Lung (tissue), 11 donors: ENCODE measurements at regions not wholly inside any gene's neighbourhood (a gene's known extent, or its start where the extent isn't known, plus 50 kb on each side); places are given as distances from the start of the nearest gene placed in this dataset.
"Not testable (repeated sequence)": the region's sequence is repeated elsewhere in the genome, so short reads cannot be mapped to it uniquely, and the experiment has no call there.

Experiments used
- ATAC-seq: fragments of 200-7000 bp; cut with Tn5 transposase; one replicate; pipeline ENCODE4 v1.9.1; 2020; ENCODE audit warnings: moderate number of reproducible peaks; ENCODE audit not compliant: insufficient read depth, low FRiP score
- DNase-seq, 3 donors: peaks; one replicate each; pipeline ENCODE4 v3.0.0-alpha.2; 2013 to 2017
- H3K27ac ChIP-seq, 2 donors: one replicate each; pipeline ENCODE4 v1.5.1; 2013; ENCODE audit warnings: mild to moderate bottlenecking in 2 of 2, moderate library complexity in 2 of 2, control low read depth in 1 of 2, inconsistent platforms in 1 of 2, low read depth in 1 of 2, low read length in 1 of 2
- H3K27me3 ChIP-seq, 3 donors: one replicate each; pipeline ENCODE4 v1.5.1; 2013; ENCODE audit warnings: low read length in 2 of 3; ENCODE audit not compliant: control insufficient read depth in 3 of 3, insufficient read depth in 3 of 3
- H3K36me3 ChIP-seq, 4 donors: one replicate each; pipeline ENCODE4 v1.5.1; 2013; ENCODE audit warnings: low read length in 4 of 4, mild to moderate bottlenecking in 1 of 4, moderate library complexity in 1 of 4; ENCODE audit not compliant: control insufficient read depth in 4 of 4, insufficient read depth in 4 of 4
- H3K4me1 ChIP-seq, 5 donors: one replicate each; pipeline ENCODE4 v1.5.1; 2013; ENCODE audit warnings: low read length in 5 of 5, mild to moderate bottlenecking in 2 of 5, moderate library complexity in 1 of 5; ENCODE audit not compliant: control insufficient read depth in 5 of 5, insufficient read depth in 5 of 5
- H3K4me3 ChIP-seq: one replicate; pipeline ENCODE4 v1.5.1; 2013; ENCODE audit warnings: mild to moderate bottlenecking, control low read depth, moderate library complexity
- H3K9ac ChIP-seq, 2 donors: one replicate each; pipeline ENCODE4 v1.5.1; 2013; ENCODE audit warnings: low read length in 2 of 2, control low read depth in 1 of 2; ENCODE audit not compliant: insufficient read depth in 1 of 2
- H3K9me3 ChIP-seq, 4 donors: one replicate each; pipeline ENCODE4 v1.5.1; 2013; ENCODE audit warnings: low read length in 3 of 4, mild to moderate bottlenecking in 1 of 4, moderate library complexity in 1 of 4; ENCODE audit not compliant: control insufficient read depth in 4 of 4, insufficient read depth in 3 of 4
- WGBS, 2 donors: extraction: QIAGEN DNeasy Blood & Tissue Kit; methylation state at CpG; one replicate each; pipeline ENCODE4 v1.1.7; 2013; 5-methylcytosine and 5-hydroxymethylcytosine counted together
- TF ChIP-seq, protein P1 (sequence below): IDR thresholded peaks from 2 replicates; pipeline ENCODE4 v1.5.1; 2012; ENCODE audit warnings: mild to moderate bottlenecking; ENCODE audit errors: control extremely low read depth, extremely low read depth
- donor health status: control.
- donor health status: control.
- donor health status: Bipolar disorder and iron deficiency.
- donor health status: healthy.
- donor health status: DM: yes; HTN: yes; CAD: no.

- TF ChIP-seq, protein P1, sequence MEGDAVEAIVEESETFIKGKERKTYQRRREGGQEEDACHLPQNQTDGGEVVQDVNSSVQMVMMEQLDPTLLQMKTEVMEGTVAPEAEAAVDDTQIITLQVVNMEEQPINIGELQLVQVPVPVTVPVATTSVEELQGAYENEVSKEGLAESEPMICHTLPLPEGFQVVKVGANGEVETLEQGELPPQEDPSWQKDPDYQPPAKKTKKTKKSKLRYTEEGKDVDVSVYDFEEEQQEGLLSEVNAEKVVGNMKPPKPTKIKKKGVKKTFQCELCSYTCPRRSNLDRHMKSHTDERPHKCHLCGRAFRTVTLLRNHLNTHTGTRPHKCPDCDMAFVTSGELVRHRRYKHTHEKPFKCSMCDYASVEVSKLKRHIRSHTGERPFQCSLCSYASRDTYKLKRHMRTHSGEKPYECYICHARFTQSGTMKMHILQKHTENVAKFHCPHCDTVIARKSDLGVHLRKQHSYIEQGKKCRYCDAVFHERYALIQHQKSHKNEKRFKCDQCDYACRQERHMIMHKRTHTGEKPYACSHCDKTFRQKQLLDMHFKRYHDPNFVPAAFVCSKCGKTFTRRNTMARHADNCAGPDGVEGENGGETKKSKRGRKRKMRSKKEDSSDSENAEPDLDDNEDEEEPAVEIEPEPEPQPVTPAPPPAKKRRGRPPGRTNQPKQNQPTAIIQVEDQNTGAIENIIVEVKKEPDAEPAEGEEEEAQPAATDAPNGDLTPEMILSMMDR, result no peak
- no peaks in the 10 kb centered on the region for H3K36me3 ChIP-seq
- H3K9me3 ChIP-seq, result no peaks in the 10 kb centered on the region
- DNase-seq (no peak), ATAC-seq (no peak)
- H3K27me3 ChIP-seq, result no peaks in the 10 kb centered on the region
- no peaks in the 10 kb centered on the region for H3K4me1 ChIP-seq
- H3K4me3 ChIP-seq, result no peak overlapping the region
- no peak overlapping the region for H3K27ac ChIP-seq
- H3K9ac ChIP-seq, result no peak overlapping the region
Measured at GRCh38 chr7:142437741-142438140, 179.9 kb upstream of the PRSS58 start.

GRCh38 chr7:142436601-142437000, 178.7 kb upstream of the PRSS58 start:
- Histone ChIP-seq H3K4me3 (no peak overlapping the region), H3K27me3 (no peaks in the 10 kb centered on the region), H3K27ac (no peak overlapping the region), H3K9ac (no peak overlapping the region), H3K9me3 (no peaks in the 10 kb centered on the region), H3K36me3 (no peaks in the 10 kb centered on the region), H3K4me1 (no peaks in the 10 kb centered on the region)
- TF ChIP-seq, protein P1, result no peak
- DNase-seq (no peak), ATAC-seq (no peak)
- WGBS, 2 donors, result 87% methylated on average over 2 of the region's 2 CpGs

DNA sequence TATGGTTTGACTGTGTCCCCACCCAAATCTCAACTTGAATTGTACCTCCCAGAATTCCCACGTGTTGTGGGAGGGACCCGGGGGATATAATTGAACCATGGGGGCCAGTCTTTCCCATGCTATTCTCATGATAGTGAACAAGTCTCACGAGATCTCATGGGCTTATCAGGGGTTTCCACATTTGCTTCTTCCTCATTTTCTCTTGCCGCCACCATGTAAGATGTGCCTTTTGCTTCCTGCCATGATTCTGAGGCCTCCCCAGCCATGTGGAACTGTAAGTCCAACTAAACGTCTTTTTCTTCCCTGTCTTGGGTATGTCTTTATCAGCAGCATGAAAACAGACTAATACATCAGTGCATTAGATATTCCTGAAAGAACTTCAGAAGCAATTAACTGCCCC, 177.7 kb upstream of the PRSS58 start:
- H3K36me3 ChIP-seq, H3K4me1 ChIP-seq, H3K27ac ChIP-seq, ATAC-seq, H3K9me3 ChIP-seq, H3K9ac ChIP-seq, H3K27me3 ChIP-seq, H3K4me3 ChIP-seq, DNase-seq: not testable (repeated sequence)
- WGBS, 2 donors, result 60 to 74% methylated on average over 5 of the region's 5 CpGs

DNA sequence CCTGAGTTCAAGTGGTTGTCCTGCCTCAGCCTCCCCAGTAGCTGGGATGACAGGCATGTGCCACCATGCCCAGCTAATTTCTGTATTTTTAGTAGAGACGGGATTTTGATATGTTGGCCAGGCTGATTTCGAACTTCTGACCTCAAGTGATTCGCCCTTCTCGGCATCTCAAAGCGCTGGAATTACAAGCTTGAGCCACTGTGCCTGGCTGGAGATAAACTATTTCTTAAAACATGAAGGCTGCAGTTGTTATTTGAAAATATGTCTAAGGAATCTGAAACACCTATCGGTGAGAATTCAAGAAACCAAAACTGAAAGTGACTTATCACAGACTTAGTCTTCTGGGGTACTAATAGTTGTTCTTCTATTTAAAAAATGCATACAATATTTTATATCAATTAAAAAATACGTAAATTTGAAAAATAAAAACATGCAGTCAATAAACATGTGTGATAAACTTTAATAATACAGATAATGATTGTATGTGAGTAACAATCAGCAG, 176.9 kb upstream of the PRSS58 start:
- no peak overlapping the region for H3K27ac ChIP-seq
- no peak for DNase-seq
- TF ChIP-seq, protein P1, result no peak
- WGBS, 2 donors, result 80 to 82% methylated on average over 7 of the region's 7 CpGs
- no peaks in the 10 kb centered on the region for H3K4me1 ChIP-seq
- H3K36me3 ChIP-seq, result no peaks in the 10 kb centered on the region
- ATAC-seq, result no peak
- no peak overlapping the region for H3K9ac ChIP-seq
- H3K9me3 ChIP-seq, result no peaks in the 10 kb centered on the region
- H3K4me3 ChIP-seq, result no peak overlapping the region
- H3K27me3 ChIP-seq, result no peaks in the 10 kb centered on the region

DNA sequence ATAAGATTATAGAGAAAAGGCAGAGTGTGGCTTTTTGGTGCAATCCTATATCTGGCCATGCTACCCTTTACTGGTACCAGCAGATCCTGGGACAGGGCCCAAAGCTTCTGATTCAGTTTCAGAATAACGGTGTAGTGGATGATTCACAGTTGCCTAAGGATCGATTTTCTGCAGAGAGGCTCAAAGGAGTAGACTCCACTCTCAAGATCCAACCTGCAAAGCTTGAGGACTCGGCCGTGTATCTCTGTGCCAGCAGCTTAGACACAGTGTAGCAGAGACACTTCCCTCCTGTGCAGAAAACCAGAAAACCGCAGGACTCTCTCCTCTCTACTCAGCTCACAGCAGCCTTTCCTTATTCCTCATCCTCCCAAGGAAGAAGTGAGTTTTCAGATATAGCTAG, 176.3 kb upstream of the PRSS58 start:
- H3K9ac ChIP-seq, H3K36me3 ChIP-seq, H3K27me3 ChIP-seq, DNase-seq, H3K4me3 ChIP-seq, ATAC-seq, H3K4me1 ChIP-seq, H3K27ac ChIP-seq, H3K9me3 ChIP-seq: not testable (repeated sequence)
- 52 to 64% methylated on average over 5 of the region's 5 CpGs for WGBS, 2 donors
